Ishikawa (cell line): ENCODE measurements at regions not wholly inside any gene's neighbourhood (a gene's known extent, or its start where the extent isn't known, plus 50 kb on each side); places are given as distances from the start of the nearest gene placed in this dataset.

Source experiments
- CEBPB ChIP-seq: IDR thresholded peaks from 2 replicates; pipeline ENCODE4 v1.6.1; 2012
- CREB1 ChIP-seq: IDR thresholded peaks from 2 replicates; pipeline ENCODE4 v1.6.1; 2012; ENCODE audit warnings: low read depth
- EGR1 ChIP-seq: IDR thresholded peaks from 2 replicates; pipeline ENCODE4 v1.6.1; 2012
- EP300 ChIP-seq: IDR thresholded peaks from 2 replicates; pipeline ENCODE4 v1.6.1; 2012; ENCODE audit warnings: borderline replicate concordance
- FOXM1 ChIP-seq: IDR thresholded peaks from 2 replicates; pipeline ENCODE4 v1.6.1; 2012; ENCODE audit warnings: low read depth, borderline replicate concordance
- NFIC ChIP-seq: IDR thresholded peaks from 2 replicates; pipeline ENCODE4 v1.6.1; 2012
- RAD21 ChIP-seq: IDR thresholded peaks from 2 replicates; pipeline ENCODE4 v1.6.1; 2012; ENCODE audit warnings: low read depth
- TAF1 ChIP-seq: IDR thresholded peaks from 2 replicates; pipeline ENCODE4 v1.6.1; 2012; ENCODE audit warnings: low read depth, mild to moderate bottlenecking
- TEAD4 ChIP-seq: IDR thresholded peaks from 2 replicates; pipeline ENCODE4 v1.6.1; 2012
- YY1 ChIP-seq: IDR thresholded peaks from 2 replicates; pipeline ENCODE4 v1.6.1; 2012; ENCODE audit warnings: low read depth
- ZBTB7A ChIP-seq: IDR thresholded peaks from 2 replicates; pipeline ENCODE4 v1.6.1; 2012; ENCODE audit warnings: low read depth
- TF ChIP-seq, protein P1 (sequence below): IDR thresholded peaks from 2 replicates; pipeline ENCODE4 v1.6.1; 2012; ENCODE audit warnings: low read depth, mild to moderate bottlenecking
- TF ChIP-seq, protein P2 (sequence below): IDR thresholded peaks from 2 replicates; pipeline ENCODE4 v1.6.1; 2012

GRCh38 chr14:101103321-101103901 lies 199.9 kb upstream of the RTL1 start:
- TF ChIP-seq CEBPB, result no peak
- TF ChIP-seq, protein P1, sequence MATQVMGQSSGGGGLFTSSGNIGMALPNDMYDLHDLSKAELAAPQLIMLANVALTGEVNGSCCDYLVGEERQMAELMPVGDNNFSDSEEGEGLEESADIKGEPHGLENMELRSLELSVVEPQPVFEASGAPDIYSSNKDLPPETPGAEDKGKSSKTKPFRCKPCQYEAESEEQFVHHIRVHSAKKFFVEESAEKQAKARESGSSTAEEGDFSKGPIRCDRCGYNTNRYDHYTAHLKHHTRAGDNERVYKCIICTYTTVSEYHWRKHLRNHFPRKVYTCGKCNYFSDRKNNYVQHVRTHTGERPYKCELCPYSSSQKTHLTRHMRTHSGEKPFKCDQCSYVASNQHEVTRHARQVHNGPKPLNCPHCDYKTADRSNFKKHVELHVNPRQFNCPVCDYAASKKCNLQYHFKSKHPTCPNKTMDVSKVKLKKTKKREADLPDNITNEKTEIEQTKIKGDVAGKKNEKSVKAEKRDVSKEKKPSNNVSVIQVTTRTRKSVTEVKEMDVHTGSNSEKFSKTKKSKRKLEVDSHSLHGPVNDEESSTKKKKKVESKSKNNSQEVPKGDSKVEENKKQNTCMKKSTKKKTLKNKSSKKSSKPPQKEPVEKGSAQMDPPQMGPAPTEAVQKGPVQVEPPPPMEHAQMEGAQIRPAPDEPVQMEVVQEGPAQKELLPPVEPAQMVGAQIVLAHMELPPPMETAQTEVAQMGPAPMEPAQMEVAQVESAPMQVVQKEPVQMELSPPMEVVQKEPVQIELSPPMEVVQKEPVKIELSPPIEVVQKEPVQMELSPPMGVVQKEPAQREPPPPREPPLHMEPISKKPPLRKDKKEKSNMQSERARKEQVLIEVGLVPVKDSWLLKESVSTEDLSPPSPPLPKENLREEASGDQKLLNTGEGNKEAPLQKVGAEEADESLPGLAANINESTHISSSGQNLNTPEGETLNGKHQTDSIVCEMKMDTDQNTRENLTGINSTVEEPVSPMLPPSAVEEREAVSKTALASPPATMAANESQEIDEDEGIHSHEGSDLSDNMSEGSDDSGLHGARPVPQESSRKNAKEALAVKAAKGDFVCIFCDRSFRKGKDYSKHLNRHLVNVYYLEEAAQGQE, result no peak
- TF ChIP-seq YY1, result no peak
- TF ChIP-seq RAD21, result no peak
- no peak for TF ChIP-seq EP300
- TF ChIP-seq TAF1, result no peak
- TF ChIP-seq FOXM1, result no peak
- TF ChIP-seq, protein P2, sequence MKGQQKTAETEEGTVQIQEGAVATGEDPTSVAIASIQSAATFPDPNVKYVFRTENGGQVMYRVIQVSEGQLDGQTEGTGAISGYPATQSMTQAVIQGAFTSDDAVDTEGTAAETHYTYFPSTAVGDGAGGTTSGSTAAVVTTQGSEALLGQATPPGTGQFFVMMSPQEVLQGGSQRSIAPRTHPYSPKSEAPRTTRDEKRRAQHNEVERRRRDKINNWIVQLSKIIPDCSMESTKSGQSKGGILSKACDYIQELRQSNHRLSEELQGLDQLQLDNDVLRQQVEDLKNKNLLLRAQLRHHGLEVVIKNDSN, result no peak
- no peak for TF ChIP-seq EGR1
- no peak for TF ChIP-seq ZBTB7A
- no peak for TF ChIP-seq CREB1
- no peak for TF ChIP-seq TEAD4
- no peak for TF ChIP-seq NFIC
